ENCODE measurements at regions not wholly inside any gene's neighbourhood (a gene's known extent, or its start where the extent isn't known, plus 50 kb on each side); places are given as distances from the start of the nearest gene placed in this dataset.
"Not testable (repeated sequence)": the region's sequence is repeated elsewhere in the genome, so short reads cannot be mapped to it uniquely, and the experiment has no call there.

DNA sequence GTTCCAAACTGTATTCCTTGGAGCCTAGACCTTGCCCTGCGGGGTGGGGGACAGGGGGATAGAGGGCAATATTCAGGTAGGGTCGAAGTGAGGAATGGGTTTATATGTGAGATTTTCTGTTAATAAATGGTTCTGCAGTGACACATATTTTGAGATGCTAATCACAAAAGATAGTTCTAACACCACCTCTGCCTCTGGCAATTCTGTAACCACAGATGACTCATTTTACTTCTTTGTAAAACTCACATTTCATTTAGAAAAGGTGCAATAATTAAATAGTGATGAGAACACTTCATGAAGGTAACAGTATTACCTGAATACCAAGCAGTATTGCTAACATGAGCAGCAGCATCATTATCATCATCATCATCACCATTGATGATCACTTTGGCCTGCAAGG lies 306.6 kb downstream of the SUCLG1 start:
- Mint-ChIP-seq H3K9me3 (peaks cover 0 to 5% (median 0%) of the 10 kb centered on the region in 6 donors), H3K4me1 (no peaks in the 10 kb centered on the region), H3K36me3 (no peaks in the 10 kb centered on the region), H3K27me3 (ENCODE audit: low read depth in 3 of 3) (peaks cover 0 to 2% (median 2%) of the 10 kb centered on the region in 3 donors), H3K27ac (no peak overlapping the region), H3K4me3 (no peak overlapping the region)
- DNase-seq, result no peak

- no peak for DNase-seq
- no peak overlapping the region for H3K27ac Mint-ChIP-seq
- H3K27me3 Mint-ChIP-seq (ENCODE audit: low read depth in 3 of 3), result peaks cover 4 to 10% (median 4%) of the 10 kb centered on the region in 3 donors
- no peak overlapping the region for H3K4me3 Mint-ChIP-seq
- peaks cover 0 to 3% (median 0%) of the 10 kb centered on the region in 6 donors for H3K9me3 Mint-ChIP-seq
- no peaks in the 10 kb centered on the region for H3K36me3 Mint-ChIP-seq
- no peaks in the 10 kb centered on the region for H3K4me1 Mint-ChIP-seq
These were observed 314.7 kb downstream of the SUCLG1 start for GRCh38 chr2:84144345-84144744.

- H3K27me3 Mint-ChIP-seq (ENCODE audit: low read depth in 3 of 3), result peaks cover 0 to 10% (median 4%) of the 10 kb centered on the region in 3 donors
These were observed 322.0 kb downstream of the SUCLG1 start for GRCh38 chr2:84137034-84137433.

GRCh38 chr2:84132370-84132769 lies 326.7 kb downstream of the SUCLG1 start:
- H3K4me1 Mint-ChIP-seq, result no peaks in the 10 kb centered on the region
- no peak overlapping the region for H3K4me3 Mint-ChIP-seq
- no peaks in the 10 kb centered on the region for H3K9me3 Mint-ChIP-seq
- H3K27me3 Mint-ChIP-seq (ENCODE audit: low read depth in 3 of 3), result peaks cover 0 to 5% (median 2%) of the 10 kb centered on the region in 3 donors
- DNase-seq, result no peak
- no peak overlapping the region for H3K27ac Mint-ChIP-seq
- H3K36me3 Mint-ChIP-seq, result no peaks in the 10 kb centered on the region

More at GRCh38 chr2:84137034-84137433, 322.0 kb downstream of the SUCLG1 start:
- no peaks in the 10 kb centered on the region for H3K9me3 Mint-ChIP-seq
- no peak overlapping the region for H3K4me3 Mint-ChIP-seq
- no peak overlapping the region for H3K27ac Mint-ChIP-seq
- H3K4me1 Mint-ChIP-seq, result no peaks in the 10 kb centered on the region
- no peaks in the 10 kb centered on the region for H3K36me3 Mint-ChIP-seq
- DNase-seq, result no peak

GRCh38 chr2:84131278-84131830 lies 327.7 kb downstream of the SUCLG1 start:
- Mint-ChIP-seq H3K27ac (no peak overlapping the region), H3K4me1 (no peaks in the 10 kb centered on the region), H3K27me3 (ENCODE audit: low read depth in 3 of 3) (peaks cover 0 to 3% (median 2%) of the 10 kb centered on the region in 3 donors), H3K9me3 (no peaks in the 10 kb centered on the region), H3K36me3 (no peaks in the 10 kb centered on the region), H3K4me3 (no peak overlapping the region)
- no peak for DNase-seq

DNA sequence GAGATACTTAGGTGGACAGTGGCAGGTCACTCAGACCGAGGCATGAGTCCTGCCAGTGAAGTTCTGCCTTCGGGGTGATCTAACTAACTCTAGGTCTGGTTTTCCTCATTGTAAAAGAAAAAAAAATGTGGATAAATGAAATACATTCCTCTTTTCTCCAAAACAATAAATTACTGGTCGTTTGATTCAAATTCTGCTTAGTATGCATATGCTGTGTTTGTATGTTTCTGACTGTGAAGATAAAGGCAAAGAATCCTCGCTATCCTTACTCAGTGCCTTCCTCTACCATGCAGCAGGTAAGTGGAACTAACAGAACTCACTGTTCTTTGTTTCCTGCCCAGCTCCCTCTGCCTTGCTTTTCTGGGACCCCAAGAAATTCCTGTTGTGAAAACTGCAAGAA lies 330.1 kb downstream of the SUCLG1 start:
- Mint-ChIP-seq H3K27ac (no peak overlapping the region), H3K27me3 (ENCODE audit: low read depth in 3 of 3) (no peaks in the 10 kb centered on the region), H3K4me3 (no peak overlapping the region), H3K36me3 (no peaks in the 10 kb centered on the region), H3K4me1 (no peaks in the 10 kb centered on the region), H3K9me3 (no peaks in the 10 kb centered on the region)
- DNase-seq, result no peak

DNA sequence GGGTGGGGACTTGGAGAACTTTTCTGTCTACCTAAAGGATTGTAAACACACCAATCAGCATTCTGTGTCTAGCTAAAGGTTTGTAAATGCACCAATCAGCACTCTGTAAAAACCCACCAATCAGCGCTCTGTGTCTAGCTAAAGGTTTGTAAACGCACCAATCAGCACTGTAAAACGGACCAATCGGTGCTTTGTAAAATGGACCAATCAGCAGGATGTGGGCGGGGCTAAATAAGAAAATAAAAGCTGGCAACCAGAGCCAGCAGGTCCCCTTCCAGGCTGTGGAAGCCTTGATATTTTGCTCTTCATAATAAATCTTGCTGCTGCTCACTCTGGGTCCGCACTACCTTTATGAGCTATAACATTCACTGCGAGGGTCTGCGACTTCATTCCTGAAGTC lies 331.3 kb downstream of the SUCLG1 start:
- not testable (repeated sequence) for H3K4me3 Mint-ChIP-seq, H3K4me1 Mint-ChIP-seq, H3K36me3 Mint-ChIP-seq

GRCh38 chr2:84126530-84126929 lies 332.6 kb downstream of the SUCLG1 start:
- Mint-ChIP-seq H3K27ac (no peak overlapping the region), H3K36me3 (no peaks in the 10 kb centered on the region), H3K9me3 (peaks cover 0 to 2% (median 0%) of the 10 kb centered on the region in 6 donors), H3K27me3 (ENCODE audit: low read depth in 3 of 3) (no peaks in the 10 kb centered on the region), H3K4me1 (no peaks in the 10 kb centered on the region), H3K4me3 (no peak overlapping the region)
- no peak for DNase-seq

More for the DNA sequence above, 331.3 kb downstream of the SUCLG1 start:
- H3K9me3 Mint-ChIP-seq; H3K27ac Mint-ChIP-seq; H3K27me3 Mint-ChIP-seq (ENCODE audit: low read depth in 3 of 3); DNase-seq: not testable (repeated sequence)

GRCh38 chr2:84126084-84126483 lies 333.0 kb downstream of the SUCLG1 start:
- Mint-ChIP-seq H3K4me1 (no peaks in the 10 kb centered on the region), H3K9me3 (peaks cover 0 to 2% (median 0%) of the 10 kb centered on the region in 6 donors), H3K36me3 (no peaks in the 10 kb centered on the region), H3K27ac (no peak overlapping the region), H3K4me3 (no peak overlapping the region), H3K27me3 (ENCODE audit: low read depth in 3 of 3) (no peaks in the 10 kb centered on the region)
- no peak for DNase-seq

DNA sequence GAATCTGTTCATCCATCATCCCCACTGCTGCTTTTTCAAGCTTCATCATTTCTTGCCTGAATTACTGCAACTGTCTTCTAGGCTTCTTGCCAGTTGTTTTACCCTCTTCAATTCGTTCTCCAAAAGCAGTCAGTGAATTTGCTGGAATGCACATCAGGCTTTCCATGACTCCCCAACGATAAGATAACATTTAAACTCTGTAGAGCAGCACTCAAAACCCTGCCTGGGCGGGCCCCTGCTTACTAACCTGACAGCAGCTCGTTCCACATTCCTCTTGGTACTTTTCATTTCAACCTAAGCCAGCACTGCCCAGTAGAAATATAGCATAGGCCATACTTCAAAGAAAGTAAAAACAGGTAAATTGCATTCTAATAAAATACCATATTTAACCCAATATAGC lies 342.9 kb downstream of the SUCLG1 start:
- Mint-ChIP-seq H3K27ac (no peak overlapping the region), H3K36me3 (no peaks in the 10 kb centered on the region), H3K4me3 (no peak overlapping the region), H3K9me3 (peaks cover 0 to 13% (median 2%) of the 10 kb centered on the region in 6 donors), H3K4me1 (no peaks in the 10 kb centered on the region), H3K27me3 (ENCODE audit: low read depth in 3 of 3) (peaks cover 0 to 9% (median 3%) of the 10 kb centered on the region in 3 donors)
- no peak for DNase-seq

DNA sequence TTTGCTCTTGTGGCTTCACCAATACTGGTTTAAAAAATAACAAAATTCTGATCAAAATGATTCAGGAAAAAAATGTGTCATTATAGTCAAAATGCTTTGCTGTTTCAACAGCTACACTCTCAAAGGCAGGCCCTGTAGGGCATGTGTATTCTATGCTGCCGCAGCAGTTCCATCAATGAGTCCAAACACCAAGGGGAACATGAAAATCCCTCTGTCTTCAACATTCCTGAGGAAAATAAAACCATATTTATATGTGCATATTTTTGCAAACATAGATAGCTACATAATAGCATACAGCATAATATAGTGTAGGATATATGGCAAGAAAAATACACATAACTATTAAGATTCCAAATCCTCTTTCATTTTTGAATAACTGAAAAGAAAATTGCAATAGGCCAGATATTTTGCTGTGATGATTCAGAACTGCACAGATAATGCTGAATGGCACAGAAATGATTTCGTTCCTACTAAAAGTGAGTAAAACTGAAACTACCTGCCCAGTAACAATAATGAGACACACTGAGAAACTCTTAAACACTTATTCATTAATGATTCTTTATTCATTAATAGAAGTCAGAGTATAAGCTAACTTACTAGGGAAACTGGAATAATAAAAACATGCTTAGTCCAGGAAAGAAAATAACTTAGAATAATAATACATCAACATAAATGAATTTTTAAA lies 343.8 kb downstream of the SUCLG1 start:
- H3K4me1 Mint-ChIP-seq, result no peaks in the 10 kb centered on the region
- no peaks in the 10 kb centered on the region for H3K36me3 Mint-ChIP-seq
- H3K27me3 Mint-ChIP-seq (ENCODE audit: low read depth in 3 of 3), result peaks cover 0 to 8% (median 3%) of the 10 kb centered on the region in 3 donors
- no peak for DNase-seq
- no peak overlapping the region for H3K27ac Mint-ChIP-seq
- no peak overlapping the region for H3K4me3 Mint-ChIP-seq
- peaks cover 0 to 13% (median 2%) of the 10 kb centered on the region in 6 donors for H3K9me3 Mint-ChIP-seq

- H3K9me3 Mint-ChIP-seq, result peaks cover 1 to 32% (median 10%) of the 10 kb centered on the region in 6 donors
- not testable (repeated sequence) for H3K36me3 Mint-ChIP-seq; H3K4me1 Mint-ChIP-seq; H3K27ac Mint-ChIP-seq; H3K27me3 Mint-ChIP-seq (ENCODE audit: low read depth in 3 of 3); H3K4me3 Mint-ChIP-seq; DNase-seq
These were observed 355.1 kb downstream of the SUCLG1 start for GRCh38 chr2:84103816-84104527.

DNA sequence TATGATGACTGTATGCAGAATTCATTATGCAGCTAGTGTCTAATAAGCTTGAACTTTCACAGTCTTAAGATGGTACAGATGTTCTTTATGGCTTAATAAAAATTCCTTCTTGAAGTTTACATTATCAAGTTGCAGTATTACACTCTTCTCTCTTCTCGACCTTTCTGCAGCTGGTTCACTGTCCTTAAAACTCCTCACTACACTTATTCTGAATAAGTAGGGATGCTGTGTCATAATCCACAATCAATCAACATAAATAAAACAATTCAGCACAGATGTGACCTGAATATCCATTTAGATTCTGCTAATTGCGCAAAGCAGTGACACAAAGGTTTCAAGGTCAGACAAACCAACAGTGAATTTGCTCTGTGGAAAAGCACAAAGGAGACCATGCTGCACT lies 356.8 kb downstream of the SUCLG1 start:
- Mint-ChIP-seq H3K9me3 (peaks cover 2 to 37% (median 9%) of the 10 kb centered on the region in 6 donors), H3K27me3 (ENCODE audit: low read depth in 3 of 3) (peaks cover 0 to 9% (median 5%) of the 10 kb centered on the region in 3 donors), H3K4me3 (no peak overlapping the region), H3K4me1 (no peaks in the 10 kb centered on the region), H3K36me3 (no peaks in the 10 kb centered on the region), H3K27ac (no peak overlapping the region)
- DNase-seq, result no peak

- no peaks in the 10 kb centered on the region for H3K36me3 Mint-ChIP-seq
These were observed 370.4 kb downstream of the SUCLG1 start for GRCh38 chr2:84088656-84089055.

More at GRCh38 chr2:84088656-84089055, 370.4 kb downstream of the SUCLG1 start:
- no peak overlapping the region for H3K27ac Mint-ChIP-seq
- no peaks in the 10 kb centered on the region for H3K4me1 Mint-ChIP-seq
- peaks cover 0 to 5% (median 2%) of the 10 kb centered on the region in 3 donors for H3K27me3 Mint-ChIP-seq (ENCODE audit: low read depth in 3 of 3)
- no peak overlapping the region for H3K4me3 Mint-ChIP-seq
- H3K9me3 Mint-ChIP-seq, result peaks cover 2 to 25% (median 9%) of the 10 kb centered on the region in 6 donors
- no peak for DNase-seq
